ENCODE measurements at regions not wholly inside any gene's neighbourhood (a gene's known extent, or its start where the extent isn't known, plus 50 kb on each side); places are given as distances from the start of the nearest gene placed in this dataset.

- ATAC-seq (ENCODE audit: insufficient read depth, low read depth) = no peak
- H3K9me3 ChIP-seq (ENCODE audit: insufficient read depth, low read length, severe bottlenecking) = no peaks in the 10 kb centered on the region
- H3K9ac ChIP-seq (ENCODE audit: low read depth, low read length) = no peak overlapping the region
- H2AFZ ChIP-seq (ENCODE audit: low read depth, low read length) = no peak overlapping the region
- H4K20me1 ChIP-seq (ENCODE audit: insufficient read depth, low read length) = no peaks in the 10 kb centered on the region
- H3K4me3 ChIP-seq (ENCODE audit: low read depth in 1 of 2, low read length in 2 of 2) = no peak overlapping the region
- H3K79me2 ChIP-seq (ENCODE audit: insufficient read depth, low read length) = no peaks in the 10 kb centered on the region
- H3K36me3 ChIP-seq (ENCODE audit: insufficient read depth, low read length) = no peaks in the 10 kb centered on the region
- H3K27me3 ChIP-seq (ENCODE audit: insufficient read depth, low read length, poor library complexity) = no peaks in the 10 kb centered on the region
- no peaks in the 10 kb centered on the region for H3K4me1 ChIP-seq (ENCODE audit: insufficient read depth, low read length)
- DNase-seq = no peak
- H3K27ac ChIP-seq (ENCODE audit: low read length) = no peak overlapping the region
- TF ChIP-seq CTCF (IDR thresholded peaks at IDR 0.05; ENCODE audit: borderline replicate concordance, extremely low read depth, low read length, poor library complexity, severe bottlenecking) (no peak), EZH2 (IDR thresholded peaks at IDR 0.05; ENCODE audit: borderline replicate concordance, low read depth, low read length, severe bottlenecking) (no peak)
- no peak overlapping the region for H3K4me2 ChIP-seq (ENCODE audit: insufficient read depth, low read length)
These were observed 590.2 kb upstream of the LRRC4C start for GRCh38 chr11:42049650-42050049.

GRCh38 chr11:42054351-42054900, 595.0 kb upstream of the LRRC4C start:
- no peak overlapping the region for H2AFZ ChIP-seq (ENCODE audit: low read depth, low read length)
- H3K27ac ChIP-seq (ENCODE audit: low read length) = no peak overlapping the region
- H3K9me3 ChIP-seq (ENCODE audit: insufficient read depth, low read length, severe bottlenecking) = no peaks in the 10 kb centered on the region
- TF ChIP-seq CTCF (IDR thresholded peaks at IDR 0.05; ENCODE audit: borderline replicate concordance, extremely low read depth, low read length, poor library complexity, severe bottlenecking) (no peak), EZH2 (IDR thresholded peaks at IDR 0.05; ENCODE audit: borderline replicate concordance, low read depth, low read length, severe bottlenecking) (no peak)
- no peak overlapping the region for H3K4me2 ChIP-seq (ENCODE audit: insufficient read depth, low read length)
- DNase-seq = no peak
- H3K36me3 ChIP-seq (ENCODE audit: insufficient read depth, low read length) = no peaks in the 10 kb centered on the region
- no peaks in the 10 kb centered on the region for H3K4me1 ChIP-seq (ENCODE audit: insufficient read depth, low read length)
- H3K79me2 ChIP-seq (ENCODE audit: insufficient read depth, low read length) = no peaks in the 10 kb centered on the region
- no peak overlapping the region for H3K9ac ChIP-seq (ENCODE audit: low read depth, low read length)
- no peaks in the 10 kb centered on the region for H3K27me3 ChIP-seq (ENCODE audit: insufficient read depth, low read length, poor library complexity)
- no peaks in the 10 kb centered on the region for H4K20me1 ChIP-seq (ENCODE audit: insufficient read depth, low read length)
- ATAC-seq (ENCODE audit: insufficient read depth, low read depth) = no peak
- H3K4me3 ChIP-seq (ENCODE audit: low read depth in 1 of 2, low read length in 2 of 2) = no peak overlapping the region

- H3K9me3 ChIP-seq (ENCODE audit: insufficient read depth, low read length, severe bottlenecking) = no peaks in the 10 kb centered on the region
- no peak overlapping the region for H2AFZ ChIP-seq (ENCODE audit: low read depth, low read length)
- no peaks in the 10 kb centered on the region for H3K4me1 ChIP-seq (ENCODE audit: insufficient read depth, low read length)
- no peaks in the 10 kb centered on the region for H3K79me2 ChIP-seq (ENCODE audit: insufficient read depth, low read length)
- no peaks in the 10 kb centered on the region for H3K36me3 ChIP-seq (ENCODE audit: insufficient read depth, low read length)
- TF ChIP-seq EZH2 (IDR thresholded peaks at IDR 0.05; ENCODE audit: borderline replicate concordance, low read depth, low read length, severe bottlenecking) (no peak), CTCF (IDR thresholded peaks at IDR 0.05; ENCODE audit: borderline replicate concordance, extremely low read depth, low read length, poor library complexity, severe bottlenecking) (no peak)
- H3K9ac ChIP-seq (ENCODE audit: low read depth, low read length) = no peak overlapping the region
- DNase-seq (no peak), ATAC-seq (ENCODE audit: insufficient read depth, low read depth) (no peak)
- H4K20me1 ChIP-seq (ENCODE audit: insufficient read depth, low read length) = no peaks in the 10 kb centered on the region
- no peaks in the 10 kb centered on the region for H3K27me3 ChIP-seq (ENCODE audit: insufficient read depth, low read length, poor library complexity)
- no peak overlapping the region for H3K4me3 ChIP-seq (ENCODE audit: low read depth in 1 of 2, low read length in 2 of 2)
- no peak overlapping the region for H3K27ac ChIP-seq (ENCODE audit: low read length)
- H3K4me2 ChIP-seq (ENCODE audit: insufficient read depth, low read length) = no peak overlapping the region
These were observed 596.2 kb upstream of the LRRC4C start for GRCh38 chr11:42055606-42056005.

GRCh38 chr11:42058794-42059193, 599.3 kb upstream of the LRRC4C start:
- Histone ChIP-seq H3K36me3 (ENCODE audit: insufficient read depth, low read length) (no peaks in the 10 kb centered on the region), H3K4me3 (ENCODE audit: low read depth in 1 of 2, low read length in 2 of 2) (no peak overlapping the region), H3K4me1 (ENCODE audit: insufficient read depth, low read length) (no peaks in the 10 kb centered on the region), H2AFZ (ENCODE audit: low read depth, low read length) (no peak overlapping the region), H3K9me3 (ENCODE audit: insufficient read depth, low read length, severe bottlenecking) (no peaks in the 10 kb centered on the region), H4K20me1 (ENCODE audit: insufficient read depth, low read length) (no peaks in the 10 kb centered on the region), H3K27me3 (ENCODE audit: insufficient read depth, low read length, poor library complexity) (no peaks in the 10 kb centered on the region), H3K27ac (ENCODE audit: low read length) (no peak overlapping the region), H3K9ac (ENCODE audit: low read depth, low read length) (no peak overlapping the region), H3K79me2 (ENCODE audit: insufficient read depth, low read length) (no peaks in the 10 kb centered on the region), H3K4me2 (ENCODE audit: insufficient read depth, low read length) (no peak overlapping the region)
- DNase-seq = no peak
- TF ChIP-seq CTCF (IDR thresholded peaks at IDR 0.05; ENCODE audit: borderline replicate concordance, extremely low read depth, low read length, poor library complexity, severe bottlenecking) (no peak), EZH2 (IDR thresholded peaks at IDR 0.05; ENCODE audit: borderline replicate concordance, low read depth, low read length, severe bottlenecking) (no peak)
- ATAC-seq (ENCODE audit: insufficient read depth, low read depth) = no peak

Measured in DND-41 (cell line).